Esophagus squamous epithelium (tissue), 4 donors: ENCODE measurements at regions not wholly inside any gene's neighbourhood (a gene's known extent, or its start where the extent isn't known, plus 50 kb on each side); places are given as distances from the start of the nearest gene placed in this dataset.

ENCODE experiments used
- CTCF ChIP-seq, 6 experiments: fragments of 450-650 bp in 4 of 6; fragments of 200-600 bp in 2 of 6; sonication (generic) in 2 of 6; IDR thresholded peaks; one replicate each; pipeline ENCODE4 v1.5.1; 2016 to 2019; ENCODE audit warnings: antibody characterized with exemption in 6 of 6, mild to moderate bottlenecking in 4 of 6, moderate library complexity in 4 of 6
- POLR2A ChIP-seq, 4 donors: fragments of 450-650 bp; IDR thresholded peaks; one replicate each; pipeline ENCODE4 v1.6.1; 2017; ENCODE audit warnings: antibody characterized with exemption in 4 of 4, mild to moderate bottlenecking in 4 of 4, moderate library complexity in 3 of 4

GRCh38 chr15:96412906-96413231 lies 82.4 kb downstream of the NR2F2 start:
- no peak for TF ChIP-seq POLR2A (IDR thresholded peaks at IDR 0.05)
- TF ChIP-seq CTCF (IDR thresholded peaks at IDR 0.05): no peak
